Anterior cingulate cortex (tissue), 58 donors: ENCODE measurements at regions not wholly inside any gene's neighbourhood (a gene's known extent, or its start where the extent isn't known, plus 50 kb on each side); places are given as distances from the start of the nearest gene placed in this dataset.

Source experiments
- DNase-seq, 58 donors: peaks; one replicate each; lab custom pipeline; 2025; lab: John Stamatoyannopoulos, UW

GRCh38 chr10:123475466-123475865 lies 190.7 kb upstream of the GPR26 start:
- no peak for DNase-seq

GRCh38 chr10:123478116-123478515 lies 188.0 kb upstream of the GPR26 start:
- no peak for DNase-seq

- no peak for DNase-seq
These were observed 186.5 kb upstream of the GPR26 start for GRCh38 chr10:123479640-123480039.

GRCh38 chr10:123480344-123480743 lies 185.8 kb upstream of the GPR26 start:
- DNase-seq: no peak

GRCh38 chr10:123480845-123481244 lies 185.3 kb upstream of the GPR26 start:
- DNase-seq: no peak

GRCh38 chr10:123484722-123485121 lies 181.4 kb upstream of the GPR26 start:
- no peak for DNase-seq

- no peak for DNase-seq
These were observed 180.7 kb upstream of the GPR26 start for GRCh38 chr10:123485341-123485960.

- DNase-seq: no peak
These were observed 177.7 kb upstream of the GPR26 start for GRCh38 chr10:123488436-123488835.

GRCh38 chr10:123491364-123491763 lies 174.8 kb upstream of the GPR26 start:
- DNase-seq: no peak

- no peak for DNase-seq
These were observed 174.1 kb upstream of the GPR26 start for GRCh38 chr10:123492016-123492415.

- no peak for DNase-seq
These were observed 171.8 kb upstream of the GPR26 start for GRCh38 chr10:123494301-123494808.

GRCh38 chr10:123496375-123496774 lies 169.8 kb upstream of the GPR26 start:
- DNase-seq: peak in 1 of 58 donors; percentile 16

GRCh38 chr10:123496996-123497660 lies 169.0 kb upstream of the GPR26 start:
- no peak for DNase-seq

GRCh38 chr10:123500110-123500509 lies 166.0 kb upstream of the GPR26 start:
- no peak for DNase-seq

GRCh38 chr10:123501148-123501547 lies 165.0 kb upstream of the GPR26 start:
- no peak for DNase-seq

- no peak for DNase-seq
These were observed 163.2 kb upstream of the GPR26 start for GRCh38 chr10:123502983-123503382.

- DNase-seq: no peak
These were observed 159.7 kb upstream of the GPR26 start for GRCh38 chr10:123506455-123506854.

- DNase-seq: no peak
These were observed 158.9 kb upstream of the GPR26 start for GRCh38 chr10:123507298-123507697.

GRCh38 chr10:123509338-123509737 lies 156.8 kb upstream of the GPR26 start:
- DNase-seq: no peak

GRCh38 chr10:123512901-123513775 lies 153.0 kb upstream of the GPR26 start:
- DNase-seq: no peak

GRCh38 chr10:123513870-123514269 lies 152.3 kb upstream of the GPR26 start:
- DNase-seq: no peak
